Left cardiac atrium (tissue), 4 donors: ENCODE measurements at regions not wholly inside any gene's neighbourhood (a gene's known extent, or its start where the extent isn't known, plus 50 kb on each side); places are given as distances from the start of the nearest gene placed in this dataset.
A peak's percentile ranks its signal among the peaks of the same experiment; 100 is the strongest.

ENCODE experiments used
- ATAC-seq, 2 donors: fragments of 200-7000 bp; cut with Tn5 transposase; one replicate each; pipeline ENCODE4 v1.9.1; 2020; ENCODE audit warnings: mild to moderate bottlenecking in 2 of 2, moderate library complexity in 2 of 2
- DNase-seq: peaks from one replicate; pipeline ENCODE4 v3.0.0-alpha.2; 2020
- intact Hi-C, 2 donors: fragments of 100-400 bp; cut with DNase I; formaldehyde crosslinking; loops; one replicate each; pipeline versions ENCODE4 v1.14.1 to v1.15.1; 2022 to 2023
- donor health status: DM: no; HTN: yes; CAD: no.
- donor health status: DM: no; HTN: yes; CAD: no; lungs with severe emphysema.
- donor health status: DM: yes; HTN: yes; CAD: no.
- donor health status: Dilated cardiomyopathy.

DNA sequence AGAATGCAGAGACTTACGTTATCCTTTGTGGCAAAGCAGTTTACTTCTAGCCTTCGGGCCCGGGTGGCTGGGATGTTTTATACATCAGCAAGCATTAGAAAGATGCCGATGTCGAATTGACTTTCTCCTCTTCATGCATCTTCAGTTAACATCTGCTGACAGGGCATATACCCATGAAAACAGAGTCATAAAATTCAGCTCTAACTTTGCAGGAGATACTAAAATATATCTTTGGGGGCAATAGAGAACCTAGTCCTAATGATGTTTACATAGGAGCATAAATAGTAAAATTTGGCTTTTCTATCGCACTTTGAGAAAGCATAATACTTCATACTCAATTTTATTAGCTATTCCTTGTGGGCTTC, 247.9 kb downstream of the PRELID2 start:
- ATAC-seq (no peak), DNase-seq (no peak)
- intact Hi-C loops, result no loop called here

DNA sequence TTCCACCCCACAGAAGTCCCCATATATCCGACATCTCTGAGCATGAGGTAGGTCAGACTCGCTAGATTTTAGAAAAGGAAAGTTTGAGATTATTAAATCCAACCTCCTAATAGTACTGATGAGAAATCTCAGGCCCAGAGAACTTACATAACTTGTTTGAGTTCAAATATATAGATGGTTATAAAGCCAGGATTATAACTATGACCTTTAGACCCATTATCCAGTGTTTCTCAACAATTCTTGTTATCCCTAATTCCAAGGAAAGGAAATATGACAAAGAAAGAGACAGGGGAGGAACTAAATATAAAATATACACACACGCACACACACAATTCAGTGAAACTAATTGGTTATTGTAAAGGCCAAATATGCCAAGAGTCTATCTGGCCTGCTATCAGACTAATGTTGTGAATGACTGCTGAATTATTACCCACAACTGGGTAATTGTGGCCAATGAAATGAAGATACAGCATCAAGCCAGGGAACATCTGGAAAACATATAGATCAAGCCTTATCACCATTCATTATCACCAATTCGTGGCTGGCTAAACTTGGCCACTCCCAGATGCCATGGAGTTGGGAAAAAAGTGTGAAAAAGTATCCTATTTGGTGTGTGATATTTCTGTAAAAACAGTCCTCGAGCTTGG, 248.4 kb downstream of the PRELID2 start:
- intact Hi-C loops, result no loop called here

DNA sequence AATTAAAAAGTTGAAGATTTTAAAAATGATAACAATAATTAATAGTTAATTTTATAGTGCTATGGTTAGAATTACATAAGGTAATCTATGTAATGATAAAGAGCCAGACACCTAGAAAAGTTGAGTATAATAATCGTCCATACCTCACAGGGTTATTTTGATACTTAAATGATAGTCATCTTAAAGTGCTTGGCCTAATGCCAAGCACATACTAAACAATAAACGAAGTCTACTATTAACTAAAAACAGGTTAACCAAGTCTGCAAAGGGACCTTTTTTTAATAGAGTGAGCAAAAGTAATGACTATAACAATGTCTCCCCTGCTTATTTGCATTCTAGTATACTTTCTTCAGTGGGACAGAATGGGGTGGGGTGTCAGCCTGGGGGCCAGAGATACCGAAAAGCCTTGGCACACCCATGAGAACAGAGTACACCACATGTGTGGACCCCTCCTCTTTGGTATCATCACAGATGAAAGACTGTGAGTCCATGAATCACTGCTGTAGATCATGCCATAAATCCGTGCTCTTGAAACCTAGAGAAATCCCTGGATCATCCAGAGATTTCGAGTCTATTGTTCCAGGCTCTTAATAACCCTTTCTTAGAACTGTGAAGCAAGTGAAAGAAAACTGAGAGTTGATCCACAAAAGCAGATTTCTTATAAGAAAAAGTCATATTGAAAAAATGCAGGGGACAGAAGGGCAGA, 249.5 kb downstream of the PRELID2 start:
- intact Hi-C loops, result no loop called here
- ATAC-seq, result no peak
- no peak for DNase-seq

More for the DNA sequence above, 248.4 kb downstream of the PRELID2 start:
- no peak for DNase-seq
- ATAC-seq, result no peak

DNA sequence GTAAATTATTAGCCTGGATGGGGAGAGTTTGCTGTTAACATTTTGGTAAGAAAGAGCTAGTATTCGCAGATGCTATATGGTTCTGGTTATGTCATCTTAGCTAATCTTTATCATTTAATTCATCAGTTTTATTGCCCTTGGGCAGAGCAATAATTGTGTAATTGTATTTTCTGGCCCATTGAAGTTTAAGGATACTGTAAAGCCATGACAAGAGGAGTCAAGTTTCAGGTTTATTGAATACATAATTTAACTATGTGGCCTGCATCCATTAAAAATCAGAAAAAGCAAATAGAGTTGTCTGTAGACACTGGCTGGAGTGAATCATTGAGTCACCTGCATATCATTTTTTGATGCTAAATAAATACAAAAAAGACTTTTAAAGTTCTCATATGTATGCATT, 255.8 kb downstream of the PRELID2 start:
- ATAC-seq (no peak), DNase-seq (no peak)
- intact Hi-C loops, result no loop called here

DNA sequence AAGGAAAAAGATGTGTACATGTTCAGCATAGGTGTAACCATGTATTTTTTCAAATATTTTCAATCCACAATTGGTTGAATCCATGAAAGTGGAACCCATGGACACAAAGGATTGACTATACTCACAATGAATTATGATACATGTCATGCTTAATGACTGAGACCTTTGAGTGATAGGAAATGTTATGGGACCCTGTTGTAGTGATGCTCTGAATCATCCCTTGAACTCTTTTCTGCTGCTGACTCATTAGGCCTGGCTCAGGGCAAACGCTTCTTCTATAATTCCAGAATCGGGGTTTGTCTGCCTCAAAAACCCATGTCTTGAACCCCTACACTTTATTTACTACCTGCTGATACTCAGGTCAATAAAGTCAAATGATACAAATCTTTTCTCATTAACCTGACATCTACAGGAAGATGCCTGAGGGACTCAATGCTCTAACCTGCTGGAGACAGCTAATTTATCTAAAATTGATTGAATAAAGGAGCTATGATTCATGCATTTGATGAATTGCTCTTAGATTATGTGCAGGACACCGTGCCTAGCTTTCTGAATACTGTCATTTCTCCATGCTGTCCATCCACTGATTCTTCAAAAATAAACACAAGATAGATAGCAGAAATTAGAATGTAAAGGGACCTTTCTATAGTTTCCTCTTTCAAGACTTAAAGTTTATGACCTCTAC, 260.1 kb downstream of the PRELID2 start:
- intact Hi-C loops, result no loop called here
- DNase-seq (no peak), ATAC-seq (no peak)

DNA sequence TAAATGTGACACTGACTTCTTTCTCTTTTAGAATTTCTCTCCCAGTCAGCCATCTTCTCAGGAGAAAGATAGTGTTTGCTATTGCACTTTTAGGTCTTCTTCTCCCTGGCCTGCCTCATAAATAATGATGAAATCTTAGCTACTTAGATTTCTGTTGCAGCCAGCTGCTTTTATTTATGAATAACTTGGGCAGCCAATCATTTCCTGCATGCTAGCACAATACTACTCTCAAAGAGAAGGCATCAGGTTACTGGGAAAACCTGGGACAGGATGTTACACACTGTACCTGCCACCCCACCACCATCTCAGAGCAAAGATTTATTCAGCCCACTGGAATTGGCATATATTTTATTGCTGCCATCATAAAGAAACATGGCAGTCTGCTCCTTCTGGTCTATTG, 266.6 kb downstream of the PRELID2 start:
- intact Hi-C loops, result no loop called here
- ATAC-seq (no peak), DNase-seq (no peak)

DNA sequence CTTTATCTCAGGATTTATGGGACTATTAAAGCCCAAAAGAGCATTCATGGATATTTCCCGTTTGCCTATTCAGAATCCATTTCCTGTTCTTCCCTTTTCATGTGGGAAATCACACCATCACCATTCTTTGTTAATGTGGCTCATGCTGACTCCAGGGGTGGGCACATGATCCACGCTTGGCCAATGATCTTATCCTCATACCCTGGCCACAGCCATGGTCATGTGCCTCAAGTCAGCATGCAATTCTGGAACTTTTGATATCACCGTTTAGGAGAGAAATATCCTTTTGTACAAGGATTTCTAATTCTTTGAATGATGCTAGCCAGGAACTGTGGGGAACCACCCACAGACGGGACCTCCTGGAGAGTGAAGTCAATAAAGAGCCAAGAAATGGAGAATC, 272.2 kb downstream of the PRELID2 start:
- ATAC-seq, result no peak
- intact Hi-C loops, result no loop called here

DNA sequence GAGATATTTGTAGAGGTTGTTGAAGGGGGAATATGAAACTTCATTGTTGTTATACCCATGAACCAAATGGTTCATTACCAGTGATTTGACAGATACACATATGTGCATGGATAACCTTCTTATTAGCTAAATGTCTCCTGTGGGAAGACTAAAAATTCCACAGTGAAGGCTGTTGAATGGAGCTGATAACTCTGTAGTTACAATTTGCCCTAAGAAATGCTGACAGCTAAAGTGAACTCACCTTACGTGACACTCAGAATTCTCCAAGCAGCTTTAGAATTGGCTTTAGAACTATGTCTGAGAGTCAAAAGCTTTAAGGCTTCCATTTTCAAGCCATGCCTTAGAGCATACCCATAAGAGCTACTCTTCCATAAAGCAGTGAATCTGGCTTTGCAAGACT, 276.9 kb downstream of the PRELID2 start:
- intact Hi-C loops, result no loop called here
- ATAC-seq (no peak), DNase-seq (no peak)

More for the DNA sequence above, 272.2 kb downstream of the PRELID2 start:
- no peak for DNase-seq

DNA sequence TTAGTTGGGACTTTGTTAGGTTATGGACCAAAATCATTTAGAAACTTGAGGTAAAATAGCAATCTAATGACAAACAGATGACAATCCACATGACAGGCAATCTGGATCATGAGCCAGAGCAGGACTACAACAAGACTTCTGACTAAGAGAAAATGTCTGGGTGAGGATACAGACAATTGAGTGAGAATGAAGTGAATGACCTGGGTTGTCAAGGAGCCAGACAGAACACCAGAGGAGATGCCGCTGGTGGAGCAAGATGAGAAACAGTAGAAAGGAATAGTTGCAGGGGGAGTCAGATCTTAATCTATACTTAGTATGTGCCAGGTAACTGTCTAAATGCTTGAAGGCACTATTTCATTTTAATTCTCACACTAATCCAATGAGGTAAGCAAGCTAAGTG, 277.8 kb downstream of the PRELID2 start:
- ATAC-seq, result no peak
- no peak for DNase-seq
- intact Hi-C loops, result no loop called here

DNA sequence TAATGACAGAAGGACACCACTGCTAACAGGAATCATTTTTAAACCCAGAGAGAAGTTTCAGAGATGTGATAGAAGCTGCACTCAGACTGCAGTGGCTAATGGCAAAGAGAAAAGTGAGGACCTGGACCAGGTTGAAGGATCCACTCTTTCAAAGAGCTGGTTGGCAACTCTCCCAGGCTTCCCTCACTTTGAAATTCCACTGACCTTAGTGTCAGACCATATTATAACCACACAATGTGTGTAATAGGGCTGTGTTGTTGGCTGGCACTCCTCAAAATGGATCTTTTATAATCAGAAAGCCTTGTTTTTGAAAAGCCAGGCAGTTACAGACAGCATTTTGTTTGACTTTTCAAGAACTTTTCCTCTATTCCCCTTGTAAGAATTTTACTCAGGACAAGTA, 280.7 kb downstream of the PRELID2 start:
- intact Hi-C loops, result no loop called here
- no peak for DNase-seq
- ATAC-seq, result peak in 1 of 2 donors; percentile 66

DNA sequence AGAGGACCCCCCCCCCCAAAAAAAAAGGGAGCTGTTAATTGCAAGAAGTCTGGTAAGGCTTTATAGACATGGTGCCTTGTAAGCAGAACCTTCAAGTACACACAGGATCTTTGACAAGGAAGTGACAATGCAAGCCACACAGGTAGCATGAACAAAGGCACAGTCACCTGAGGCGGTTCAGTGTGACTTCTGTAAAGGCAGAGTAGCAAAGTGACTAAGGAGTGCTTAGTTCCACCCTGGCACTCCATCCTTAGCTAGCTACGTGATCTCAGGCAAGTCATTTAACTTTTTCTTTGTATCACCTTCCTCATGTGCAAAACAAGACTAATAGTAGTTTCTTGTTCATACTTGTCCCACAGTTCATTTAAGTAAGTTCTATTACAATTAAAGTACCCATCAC, 282.0 kb downstream of the PRELID2 start:
- ATAC-seq, result no peak
- intact Hi-C loops, result no loop called here
- no peak for DNase-seq

DNA sequence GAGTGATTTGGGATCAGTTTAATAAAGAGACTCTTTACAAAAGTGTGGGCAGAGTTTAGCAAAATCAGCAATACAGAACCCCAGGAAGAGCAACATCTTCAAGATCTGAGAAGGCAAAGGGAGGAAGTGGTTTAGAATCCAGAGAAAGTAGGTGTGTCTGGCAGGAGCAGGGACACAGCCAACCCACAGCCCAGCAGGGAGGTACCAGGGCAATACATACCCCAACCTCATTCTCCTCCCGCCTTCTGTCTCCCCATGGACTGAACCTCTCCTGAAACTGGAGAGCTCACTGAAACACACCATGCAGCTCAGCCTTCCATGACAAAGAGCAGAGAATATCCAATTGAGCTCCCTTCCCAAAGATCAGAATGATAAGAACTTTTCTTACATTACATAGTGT, 283.4 kb downstream of the PRELID2 start:
- DNase-seq (no peak), ATAC-seq (no peak)
- intact Hi-C loops, result no loop called here

DNA sequence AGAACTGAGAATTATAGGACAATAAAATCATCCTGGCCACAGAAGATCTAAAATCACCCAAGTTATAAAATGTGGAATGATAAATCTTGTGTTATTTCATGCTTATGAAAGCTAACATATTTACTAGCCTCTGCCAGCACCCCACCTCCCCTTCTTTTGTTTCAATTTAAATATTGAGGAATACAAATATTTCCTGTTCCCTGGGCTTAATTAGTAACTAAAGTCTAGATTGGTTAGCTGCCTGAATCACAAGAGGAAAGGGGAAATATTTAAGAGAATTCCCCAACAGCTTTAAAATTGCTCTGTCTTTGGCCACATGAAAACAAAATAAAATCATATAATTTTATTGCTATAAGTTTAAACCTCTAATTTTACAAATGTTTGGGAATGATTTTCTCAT, 287.0 kb downstream of the PRELID2 start:
- intact Hi-C loops, result no loop called here
- no peak for DNase-seq
- ATAC-seq, result no peak

DNA sequence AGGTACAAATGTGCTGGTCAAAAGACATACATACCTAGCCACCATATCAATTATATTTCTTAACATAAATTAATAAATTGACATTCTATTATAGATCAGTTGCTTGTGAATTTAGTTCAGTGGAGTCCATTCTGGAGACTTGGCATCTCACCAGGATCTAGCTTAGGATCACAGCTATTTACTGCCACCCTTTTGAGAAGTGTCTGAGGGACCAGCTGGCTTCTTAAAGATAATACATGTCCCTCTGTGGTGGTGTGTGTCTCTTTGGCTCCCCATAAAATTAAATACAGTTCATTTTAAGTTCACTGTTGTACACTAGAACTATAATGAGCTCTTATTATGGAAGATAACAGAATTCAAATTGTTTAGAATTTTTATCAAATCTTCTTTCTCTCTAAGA, 290.7 kb downstream of the PRELID2 start:
- no peak for DNase-seq
- no peak for ATAC-seq
- intact Hi-C loops, result no loop called here

DNA sequence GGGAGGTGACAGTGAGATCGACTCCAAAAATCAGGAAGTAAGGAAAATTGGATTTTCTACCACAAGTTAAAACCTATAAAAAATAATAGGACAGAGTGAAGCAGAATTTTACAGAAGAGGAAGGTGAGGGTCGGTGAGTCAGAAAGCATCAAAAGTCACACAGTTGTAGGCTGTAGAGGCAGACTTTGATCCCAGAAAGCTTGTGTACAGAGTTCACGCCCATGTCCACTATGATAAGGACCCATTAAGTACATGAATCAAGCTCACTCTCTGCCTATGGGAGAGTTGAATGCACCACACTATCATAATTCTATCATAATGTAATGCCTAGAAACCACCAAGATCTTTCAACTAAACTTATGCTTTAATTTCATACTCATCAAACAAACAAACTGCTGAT, 291.2 kb downstream of the PRELID2 start:
- DNase-seq (no peak), ATAC-seq (no peak)
- intact Hi-C loops, result no loop called here

DNA sequence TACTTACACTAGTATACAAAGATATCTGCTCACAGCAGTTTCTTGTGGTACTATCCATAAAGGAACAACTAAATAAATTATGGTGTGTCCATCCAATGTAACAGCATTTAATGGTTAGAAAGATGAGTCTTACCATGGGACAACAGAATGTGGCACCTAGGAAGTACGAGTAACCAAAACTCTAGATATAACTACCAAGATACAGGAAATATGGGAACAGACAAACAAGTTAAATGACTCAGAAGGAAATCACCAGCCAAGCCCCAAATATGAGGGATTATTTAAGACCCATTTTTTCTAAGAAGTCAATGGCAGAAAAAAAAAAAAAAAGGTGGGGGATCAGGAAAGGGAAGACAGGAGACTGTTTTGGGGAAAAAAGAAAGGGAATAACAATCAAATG, 294.8 kb downstream of the PRELID2 start:
- intact Hi-C loops, result no loop called here
- no peak for ATAC-seq
- no peak for DNase-seq

DNA sequence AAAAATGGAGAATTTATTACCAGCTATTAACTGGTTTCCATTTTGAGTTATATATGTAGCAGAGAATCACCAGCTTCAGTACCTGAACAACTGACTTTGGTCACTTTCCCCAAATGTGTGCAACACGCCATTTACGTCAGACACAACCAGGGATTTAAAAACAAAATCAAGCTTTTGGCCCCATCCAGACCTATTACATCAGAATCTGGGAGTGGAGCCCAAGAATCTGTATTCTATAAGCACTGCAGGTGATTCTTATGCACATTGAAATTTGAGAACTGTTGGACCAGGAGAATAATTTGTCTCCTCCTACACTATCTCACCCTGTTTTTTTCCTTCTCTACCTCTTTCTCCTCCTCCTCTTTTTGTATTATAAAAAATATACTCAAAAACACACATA, 295.9 kb downstream of the PRELID2 start:
- no peak for ATAC-seq
- intact Hi-C loops, result no loop called here
- no peak for DNase-seq

DNA sequence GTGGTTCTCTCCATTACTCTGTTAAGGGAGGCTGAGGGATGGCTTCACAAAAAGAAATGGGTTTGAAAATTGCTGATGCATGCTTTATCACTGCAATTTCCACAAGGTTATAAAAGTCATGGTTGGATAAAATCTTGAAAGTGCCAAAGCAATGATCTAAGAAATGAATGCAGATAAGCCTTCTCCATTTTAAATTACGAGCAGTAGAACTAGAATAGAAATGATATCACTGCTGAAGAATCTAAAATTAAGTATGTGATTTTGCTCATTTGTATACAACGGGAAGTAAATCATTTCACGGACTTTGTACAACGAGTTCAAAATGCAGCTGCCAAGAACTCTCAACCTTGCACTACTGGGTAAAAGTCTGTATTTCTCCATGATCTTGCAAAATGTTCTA, 299.0 kb downstream of the PRELID2 start:
- intact Hi-C loops, result no loop called here
- DNase-seq (no peak), ATAC-seq (no peak)

DNA sequence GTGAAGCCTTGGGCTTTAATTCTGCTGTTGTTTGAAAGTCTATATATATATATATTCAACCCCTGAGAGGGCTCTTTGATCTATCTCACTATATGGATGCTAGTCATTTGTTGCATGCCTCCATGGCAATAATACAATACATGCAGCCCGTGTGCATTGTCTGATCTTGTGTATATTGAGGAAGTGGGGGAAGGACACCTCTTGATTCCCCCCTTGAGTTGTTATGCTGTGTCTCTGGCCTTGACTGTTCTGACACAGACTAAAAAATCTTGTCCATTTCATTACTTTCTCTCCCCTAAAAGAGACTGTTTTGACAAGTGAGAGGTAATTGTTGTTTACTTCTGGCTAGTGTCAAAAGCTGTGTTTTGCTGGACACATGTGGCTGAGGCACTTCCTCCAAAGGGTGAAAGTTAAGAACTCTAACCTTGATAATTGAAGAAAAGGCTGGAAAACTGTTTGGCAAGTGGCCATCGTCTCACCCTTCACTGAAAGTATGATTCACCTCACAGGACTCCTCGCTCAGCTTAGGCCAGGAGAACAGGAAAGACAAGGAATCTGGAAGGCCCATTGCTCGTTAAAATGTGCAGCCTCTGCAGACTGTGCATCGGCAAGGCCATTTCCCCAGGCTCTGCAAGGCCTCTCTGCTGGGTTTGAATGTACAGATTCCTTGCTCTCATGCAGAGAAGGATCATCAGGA, 304.0 kb downstream of the PRELID2 start:
- DNase-seq (peak; percentile 25), ATAC-seq (peak in 1 of 2 donors; percentile 67)
- intact Hi-C loops, result no loop called here

DNA sequence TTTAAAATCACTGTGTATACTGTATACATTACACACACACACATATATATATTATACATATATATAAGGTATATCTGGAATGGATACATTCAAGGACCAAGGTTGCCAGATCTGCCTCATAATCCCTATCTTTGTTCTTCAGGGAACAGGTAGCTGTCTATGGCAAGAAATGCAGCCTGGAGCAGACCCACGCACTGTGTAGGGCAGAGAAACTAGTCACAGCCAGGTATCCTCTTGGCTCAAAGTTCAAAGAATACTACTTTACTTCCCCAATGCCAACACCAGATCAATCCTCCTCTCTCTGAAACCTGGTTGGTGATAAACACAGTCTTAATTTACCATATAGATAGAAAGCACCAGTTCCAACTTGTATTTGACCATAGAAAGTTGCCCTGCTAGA, 313.6 kb downstream of the PRELID2 start:
- DNase-seq, result no peak
- intact Hi-C loops, result no loop called here
- ATAC-seq, result no peak
